Breast epithelium (tissue), 4 donors: ENCODE measurements at regions not wholly inside any gene's neighbourhood (a gene's known extent, or its start where the extent isn't known, plus 50 kb on each side); places are given as distances from the start of the nearest gene placed in this dataset.

ENCODE experiments used
- DNase-seq, 2 donors: peaks; one replicate each; pipeline ENCODE4 v3.0.0-alpha.2; 2019; ENCODE audit warnings: low spot score in 2 of 2
- H3K27ac ChIP-seq, 2 donors: fragments of 200-600 bp; sonication (generic) in 1 of 2; one replicate each; pipeline ENCODE4 v1.5.1; 2016 to 2019; ENCODE audit warnings: mild to moderate bottlenecking in 1 of 2
- H3K27me3 ChIP-seq, 2 donors: fragments of 200-600 bp; sonication (generic) in 1 of 2; one replicate each; pipeline versions ENCODE4 v1.5.1 to v1.6.0; 2017 to 2019; ENCODE audit warnings: control low read depth in 1 of 2, mild to moderate bottlenecking in 1 of 2
- H3K36me3 ChIP-seq: fragments of 200-600 bp; one replicate; pipeline ENCODE4 v1.5.1; 2019
- H3K4me1 ChIP-seq, 2 donors: fragments of 200-600 bp; sonication (generic); one replicate each; pipeline ENCODE4 v1.5.1; 2016 to 2019; ENCODE audit warnings: control low read depth in 1 of 2
- H3K4me3 ChIP-seq, 3 donors: fragments of 200-600 bp; sonication (generic); 1 replicate in 2 of 3; 2 replicates in 1 of 3; pipeline ENCODE4 v1.5.1; 2016 to 2019; ENCODE audit warnings: mild to moderate bottlenecking in 3 of 3, moderate library complexity in 2 of 3
- H3K9me3 ChIP-seq, 2 donors: fragments of 200-600 bp; sonication (generic) in 1 of 2; one replicate each; pipeline ENCODE4 v1.5.1; 2016 to 2019; ENCODE audit warnings: control low read depth in 1 of 2
- CTCF ChIP-seq, 3 donors: fragments of 450-650 bp; IDR thresholded peaks; one replicate each; pipeline ENCODE4 v1.5.1; 2016 to 2017; ENCODE audit warnings: antibody characterized with exemption in 3 of 3, mild to moderate bottlenecking in 3 of 3, moderate library complexity in 3 of 3
- POLR2A ChIP-seq: fragments of 450-650 bp; IDR thresholded peaks from one replicate; pipeline ENCODE4 v1.6.1; 2016; ENCODE audit warnings: antibody characterized with exemption, mild to moderate bottlenecking, moderate library complexity
- POLR2AphosphoS5 ChIP-seq, 3 donors: sonication (generic); formaldehyde crosslinking; IDR thresholded peaks; one replicate each; pipeline ENCODE4 v1.6.1; 2017; ENCODE audit warnings: antibody characterized with exemption in 3 of 3
- intact Hi-C: fragments of 100-400 bp; cut with DNase I; formaldehyde crosslinking; loops from one replicate; pipeline ENCODE4 v1.15.1; 2023; ENCODE audit warnings: low total_unique reads

GRCh38 chr2:224278531-224278930 is 123.4 kb downstream of the FAM124B start:
- H3K4me3 ChIP-seq: no peak overlapping the region
- TF ChIP-seq CTCF (IDR thresholded peaks at IDR 0.05): no peak
- TF ChIP-seq POLR2AphosphoS5 (IDR thresholded peaks at IDR 0.05): no peak
- TF ChIP-seq POLR2A: no peak
- no peaks in the 10 kb centered on the region for H3K36me3 ChIP-seq
- H3K9me3 ChIP-seq: no peaks in the 10 kb centered on the region
- intact Hi-C loops: no loop called here
- H3K27ac ChIP-seq: no peak overlapping the region
- no peaks in the 10 kb centered on the region for H3K4me1 ChIP-seq
- no peak for DNase-seq
- H3K27me3 ChIP-seq: no peaks in the 10 kb centered on the region

GRCh38 chr2:224276251-224276650 is 125.7 kb downstream of the FAM124B start:
- no peaks in the 10 kb centered on the region for H3K36me3 ChIP-seq
- H3K4me1 ChIP-seq: no peaks in the 10 kb centered on the region
- DNase-seq: no peak
- TF ChIP-seq POLR2AphosphoS5 (IDR thresholded peaks at IDR 0.05): no peak
- no peak for TF ChIP-seq CTCF (IDR thresholded peaks at IDR 0.05)
- no peak for TF ChIP-seq POLR2A
- no peaks in the 10 kb centered on the region for H3K9me3 ChIP-seq
- no peak overlapping the region for H3K4me3 ChIP-seq
- intact Hi-C loops: no loop called here
- no peaks in the 10 kb centered on the region for H3K27me3 ChIP-seq
- H3K27ac ChIP-seq: no peak overlapping the region

GRCh38 chr2:224272237-224272910 is 129.5 kb downstream of the FAM124B start:
- Histone ChIP-seq H3K9me3 (no peaks in the 10 kb centered on the region), H3K27ac (no peak overlapping the region), H3K27me3 (no peaks in the 10 kb centered on the region), H3K4me3 (no peak overlapping the region), H3K36me3 (no peaks in the 10 kb centered on the region), H3K4me1 (no peaks in the 10 kb centered on the region)
- DNase-seq: no peak
- TF ChIP-seq POLR2AphosphoS5 (IDR thresholded peaks at IDR 0.05) (no peak), POLR2A (no peak), CTCF (IDR thresholded peaks at IDR 0.05) (no peak)
- intact Hi-C loops: no loop called here

- no peaks in the 10 kb centered on the region for H3K36me3 ChIP-seq
- intact Hi-C loops: no loop called here
- H3K27ac ChIP-seq: no peak overlapping the region
- H3K4me3 ChIP-seq: no peak overlapping the region
- H3K4me1 ChIP-seq: no peaks in the 10 kb centered on the region
- TF ChIP-seq POLR2A (no peak), POLR2AphosphoS5 (IDR thresholded peaks at IDR 0.05) (no peak), CTCF (IDR thresholded peaks at IDR 0.05) (no peak)
- no peak for DNase-seq
- H3K9me3 ChIP-seq: no peaks in the 10 kb centered on the region
- no peaks in the 10 kb centered on the region for H3K27me3 ChIP-seq
Measured at GRCh38 chr2:224271617-224272236, 130.2 kb downstream of the FAM124B start.

GRCh38 chr2:224268441-224268840 is 133.5 kb downstream of the FAM124B start:
- no peak for TF ChIP-seq CTCF (IDR thresholded peaks at IDR 0.05)
- no peak for TF ChIP-seq POLR2A
- no peak for TF ChIP-seq POLR2AphosphoS5 (IDR thresholded peaks at IDR 0.05)

More at GRCh38 chr2:224268441-224268840, 133.5 kb downstream of the FAM124B start:
- Histone ChIP-seq H3K27me3 (no peaks in the 10 kb centered on the region), H3K36me3 (no peaks in the 10 kb centered on the region), H3K9me3 (no peaks in the 10 kb centered on the region), H3K27ac (peak overlapping the region in 1 of 2 donors; percentile 22), H3K4me1 (no peaks in the 10 kb centered on the region), H3K4me3 (no peak overlapping the region)
- DNase-seq: no peak
- intact Hi-C loops: no loop called here
